MM.1S (cell line): ENCODE measurements at regions not wholly inside any gene's neighbourhood (a gene's known extent, or its start where the extent isn't known, plus 50 kb on each side); places are given as distances from the start of the nearest gene placed in this dataset.

Experiments used
- DNase-seq: peaks from one replicate; pipeline ENCODE4 v3.0.0-alpha.2; 2015
- H2AFZ ChIP-seq: fragments of 300-600 bp; sonication (generic); 2 replicates; pipeline ENCODE4 v1.6.0; 2016; ENCODE audit warnings: antibody characterized with exemption, low read length
- H3F3A ChIP-seq: fragments of 300-600 bp; sonication (generic); 2 replicates; pipeline ENCODE4 v1.6.1; 2016; ENCODE audit warnings: mild to moderate bottlenecking, antibody characterized with exemption, low read length, moderate library complexity, mixed read lengths; ENCODE audit not compliant: insufficient read depth
- H3K27ac ChIP-seq: fragments of 300-600 bp; sonication (generic); 2 replicates; pipeline ENCODE4 v1.5.1; 2016; ENCODE audit warnings: mild to moderate bottlenecking, low read length
- H3K27me3 ChIP-seq: fragments of 300-600 bp; sonication (generic); replicated peaks from 2 replicates; pipeline ENCODE4 v1.6.0; 2016; ENCODE audit warnings: low read length; ENCODE audit not compliant: insufficient read depth
- H3K36me3 ChIP-seq: fragments of 300-600 bp; sonication (generic); replicated peaks from 2 replicates; pipeline ENCODE4 v1.6.1; 2016; ENCODE audit warnings: mild to moderate bottlenecking, low read length, mixed read lengths; ENCODE audit not compliant: insufficient read depth
- H3K4me1 ChIP-seq: fragments of 300-600 bp; sonication (generic); 2 replicates; pipeline ENCODE4 v1.6.1; 2016; ENCODE audit warnings: low read length, mixed read lengths
- H3K4me2 ChIP-seq: fragments of 300-600 bp; sonication (generic); 2 replicates; pipeline ENCODE4 v1.6.0; 2016; ENCODE audit warnings: low read depth, low read length
- H3K4me3 ChIP-seq: fragments of 300-600 bp; sonication (generic); 2 replicates; pipeline ENCODE4 v1.5.1; 2016; ENCODE audit warnings: low read length, mixed read lengths
- H3K79me2 ChIP-seq: fragments of 300-600 bp; sonication (generic); 2 replicates; pipeline ENCODE4 v1.6.1; 2016; ENCODE audit warnings: mixed run types, low read length, mixed read lengths
- H3K9ac ChIP-seq: fragments of 300-600 bp; sonication (generic); 2 replicates; pipeline ENCODE4 v1.6.1; 2016; ENCODE audit warnings: low read length, mixed read lengths
- H3K9me2 ChIP-seq: fragments of 300-600 bp; sonication (generic); replicated peaks from 2 replicates; pipeline ENCODE4 v1.6.1; 2016; ENCODE audit warnings: mild to moderate bottlenecking, low read length, mixed read lengths; ENCODE audit not compliant: insufficient read depth
- H3K9me3 ChIP-seq: fragments of 300-600 bp; sonication (generic); replicated peaks from 2 replicates; pipeline ENCODE4 v1.6.1; 2016; ENCODE audit warnings: mild to moderate bottlenecking, low read length, mixed read lengths; ENCODE audit not compliant: insufficient read depth
- H4K20me1 ChIP-seq: fragments of 300-600 bp; sonication (generic); 2 replicates; pipeline ENCODE4 v1.6.1; 2016; ENCODE audit warnings: mild to moderate bottlenecking, low read length, moderate library complexity, mixed read lengths; ENCODE audit not compliant: insufficient read depth
- EZH2 ChIP-seq: fragments of 300-600 bp; sonication (generic); optimal IDR thresholded peaks from 2 replicates; pipeline ENCODE3; 2017; ENCODE audit warnings: low read depth, mild to moderate bottlenecking, antibody characterized with exemption, low read length, mixed read lengths
- EZH2phosphoT487 ChIP-seq: fragments of 300-600 bp; sonication (generic); IDR thresholded peaks from 2 replicates; pipeline ENCODE4 v1.6.1; 2018; ENCODE audit warnings: antibody characterized with exemption, low read length
- TF ChIP-seq, protein P1 (sequence below): fragments of 300-600 bp; sonication (generic); IDR thresholded peaks from 2 replicates; pipeline ENCODE4 v1.5.1; 2016; ENCODE audit warnings: antibody characterized with exemption, low read length, mixed read lengths

DNA sequence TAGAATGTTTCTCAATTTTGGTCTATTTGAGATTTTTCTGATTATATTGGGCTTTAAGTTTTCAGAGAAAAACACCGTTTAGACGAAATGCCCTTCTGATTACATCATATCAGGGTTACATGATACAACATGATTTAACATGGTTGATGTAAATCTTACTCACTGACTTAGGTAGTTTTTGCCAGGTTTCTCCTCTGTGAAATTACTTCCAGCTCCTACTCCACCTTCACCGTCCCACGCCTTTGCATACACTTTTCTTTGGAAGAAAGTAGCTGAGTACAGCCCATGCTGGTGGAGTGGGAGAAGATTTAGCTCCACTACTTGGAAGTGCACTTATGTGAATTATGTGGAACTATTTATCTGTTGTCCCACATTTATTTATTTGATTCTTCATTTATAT, 433.2 kb upstream of the KLHL1 start:
- Histone ChIP-seq H3K9me3 (no peaks in the 10 kb centered on the region), H3K27ac (no peak overlapping the region), H3K4me1 (no peaks in the 10 kb centered on the region), H2AFZ (no peak overlapping the region), H3K9ac (no peak overlapping the region), H3K79me2 (no peaks in the 10 kb centered on the region), H3F3A (no peaks in the 10 kb centered on the region), H3K27me3 (no peaks in the 10 kb centered on the region), H3K9me2 (no peaks in the 10 kb centered on the region), H3K36me3 (no peaks in the 10 kb centered on the region), H4K20me1 (no peaks in the 10 kb centered on the region), H3K4me3 (no peak overlapping the region), H3K4me2 (no peak overlapping the region)
- DNase-seq = no peak
- no peak for TF ChIP-seq EZH2
- TF ChIP-seq EZH2phosphoT487 = no peak
- TF ChIP-seq, protein P1, sequence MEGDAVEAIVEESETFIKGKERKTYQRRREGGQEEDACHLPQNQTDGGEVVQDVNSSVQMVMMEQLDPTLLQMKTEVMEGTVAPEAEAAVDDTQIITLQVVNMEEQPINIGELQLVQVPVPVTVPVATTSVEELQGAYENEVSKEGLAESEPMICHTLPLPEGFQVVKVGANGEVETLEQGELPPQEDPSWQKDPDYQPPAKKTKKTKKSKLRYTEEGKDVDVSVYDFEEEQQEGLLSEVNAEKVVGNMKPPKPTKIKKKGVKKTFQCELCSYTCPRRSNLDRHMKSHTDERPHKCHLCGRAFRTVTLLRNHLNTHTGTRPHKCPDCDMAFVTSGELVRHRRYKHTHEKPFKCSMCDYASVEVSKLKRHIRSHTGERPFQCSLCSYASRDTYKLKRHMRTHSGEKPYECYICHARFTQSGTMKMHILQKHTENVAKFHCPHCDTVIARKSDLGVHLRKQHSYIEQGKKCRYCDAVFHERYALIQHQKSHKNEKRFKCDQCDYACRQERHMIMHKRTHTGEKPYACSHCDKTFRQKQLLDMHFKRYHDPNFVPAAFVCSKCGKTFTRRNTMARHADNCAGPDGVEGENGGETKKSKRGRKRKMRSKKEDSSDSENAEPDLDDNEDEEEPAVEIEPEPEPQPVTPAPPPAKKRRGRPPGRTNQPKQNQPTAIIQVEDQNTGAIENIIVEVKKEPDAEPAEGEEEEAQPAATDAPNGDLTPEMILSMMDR = no peak

GRCh38 chr13:70534466-70534865, 426.2 kb upstream of the KLHL1 start:
- no peaks in the 10 kb centered on the region for H4K20me1 ChIP-seq
- no peaks in the 10 kb centered on the region for H3K9me3 ChIP-seq
- no peak for DNase-seq
- H2AFZ ChIP-seq = no peak overlapping the region
- no peaks in the 10 kb centered on the region for H3K27me3 ChIP-seq
- H3K36me3 ChIP-seq = no peaks in the 10 kb centered on the region
- no peak overlapping the region for H3K9ac ChIP-seq
- no peak overlapping the region for H3K4me2 ChIP-seq
- no peaks in the 10 kb centered on the region for H3F3A ChIP-seq
- no peaks in the 10 kb centered on the region for H3K9me2 ChIP-seq
- no peaks in the 10 kb centered on the region for H3K4me1 ChIP-seq
- no peak overlapping the region for H3K4me3 ChIP-seq
- no peak overlapping the region for H3K27ac ChIP-seq
- TF ChIP-seq, protein P1 = no peak
- TF ChIP-seq EZH2 = no peak
- TF ChIP-seq EZH2phosphoT487 = no peak
- no peaks in the 10 kb centered on the region for H3K79me2 ChIP-seq

- no peaks in the 10 kb centered on the region for H3K9me3 ChIP-seq
- no peaks in the 10 kb centered on the region for H3K4me1 ChIP-seq
- H3K4me3 ChIP-seq = no peak overlapping the region
- no peaks in the 10 kb centered on the region for H3K27me3 ChIP-seq
- DNase-seq = no peak
- TF ChIP-seq EZH2 (no peak), EZH2phosphoT487 (no peak)
- TF ChIP-seq, protein P1 = no peak
- H3F3A ChIP-seq = no peaks in the 10 kb centered on the region
- H2AFZ ChIP-seq = no peak overlapping the region
- no peaks in the 10 kb centered on the region for H4K20me1 ChIP-seq
- no peaks in the 10 kb centered on the region for H3K79me2 ChIP-seq
- no peaks in the 10 kb centered on the region for H3K36me3 ChIP-seq
- no peaks in the 10 kb centered on the region for H3K9me2 ChIP-seq
- H3K4me2 ChIP-seq = no peak overlapping the region
- no peak overlapping the region for H3K9ac ChIP-seq
- H3K27ac ChIP-seq = no peak overlapping the region
Observed at GRCh38 chr13:70529652-70530051, 421.4 kb upstream of the KLHL1 start.
